ENCODE measurements at regions not wholly inside any gene's neighbourhood (a gene's known extent, or its start where the extent isn't known, plus 50 kb on each side); places are given as distances from the start of the nearest gene placed in this dataset.

GRCh38 chr2:160550048-160550447 is 56.4 kb upstream of the RBMS1 start:
- no peak for DNase-seq
- H3K4me1 ChIP-seq (ENCODE audit: insufficient read depth, low read length), result no peaks in the 10 kb centered on the region
- H3K4me3 ChIP-seq (ENCODE audit: low read length), result no peak overlapping the region
- peaks cover 0 to 3% (median 0%) of the 10 kb centered on the region in 3 donors for H3K4me1 Mint-ChIP-seq
- POLR2A ChIA-PET, result no interaction called here
- H3K9me3 Mint-ChIP-seq, result peaks cover 0 to 6% (median 0%) of the 10 kb centered on the region in 5 donors
- no peak overlapping the region for H3K27ac Mint-ChIP-seq
- H3K36me3 Mint-ChIP-seq, result peaks cover 0 to 6% (median 0%) of the 10 kb centered on the region in 3 donors
- H3K36me3 ChIP-seq (ENCODE audit: insufficient read depth, low read length), result no peaks in the 10 kb centered on the region
- no peak overlapping the region for H3K27ac ChIP-seq (ENCODE audit: low read depth, low read length)
- no peaks in the 10 kb centered on the region for H3K27me3 ChIP-seq (ENCODE audit: insufficient read depth, low read length, poor library complexity, severe bottlenecking)
- peaks cover 2 to 19% of the 10 kb centered on the region in 2 donors for H3K27me3 Mint-ChIP-seq
- CTCF ChIA-PET, result no interaction called here
- H3K9me3 ChIP-seq (ENCODE audit: low read length), result no peaks in the 10 kb centered on the region
- no peak overlapping the region for H3K4me3 Mint-ChIP-seq

- Histone ChIP-seq H3K27ac (ENCODE audit: low read depth, low read length) (no peak overlapping the region), H3K4me3 (ENCODE audit: low read length) (no peak overlapping the region), H3K4me1 (ENCODE audit: insufficient read depth, low read length) (no peaks in the 10 kb centered on the region), H3K27me3 (ENCODE audit: insufficient read depth, low read length, poor library complexity, severe bottlenecking) (no peaks in the 10 kb centered on the region), H3K9me3 (ENCODE audit: low read length) (no peaks in the 10 kb centered on the region), H3K36me3 (ENCODE audit: insufficient read depth, low read length) (no peaks in the 10 kb centered on the region)
- peaks cover 0 to 3% (median 0%) of the 10 kb centered on the region in 3 donors for H3K4me1 Mint-ChIP-seq
- ChIA-PET CTCF (no interaction called here), POLR2A (no interaction called here)
- H3K27me3 Mint-ChIP-seq, result peaks cover 2 to 24% of the 10 kb centered on the region in 2 donors
- peaks cover 0 to 13% (median 0%) of the 10 kb centered on the region in 3 donors for H3K36me3 Mint-ChIP-seq
- H3K4me3 Mint-ChIP-seq, result no peak overlapping the region
- H3K9me3 Mint-ChIP-seq, result peaks cover 0 to 6% (median 0%) of the 10 kb centered on the region in 5 donors
- no peak overlapping the region for H3K27ac Mint-ChIP-seq
- no peak for DNase-seq
Measured at GRCh38 chr2:160551259-160551658, 57.7 kb upstream of the RBMS1 start.

GRCh38 chr2:160555420-160556071 is 61.9 kb upstream of the RBMS1 start:
- H3K4me1 Mint-ChIP-seq, result peaks cover 0 to 3% (median 0%) of the 10 kb centered on the region in 3 donors
- no peak for DNase-seq
- H3K27ac Mint-ChIP-seq, result no peak overlapping the region
- CTCF ChIA-PET, result no interaction called here
- Histone ChIP-seq H3K4me3 (ENCODE audit: low read length) (no peak overlapping the region), H3K27ac (ENCODE audit: low read depth, low read length) (no peak overlapping the region), H3K9me3 (ENCODE audit: low read length) (no peaks in the 10 kb centered on the region), H3K27me3 (ENCODE audit: insufficient read depth, low read length, poor library complexity, severe bottlenecking) (no peaks in the 10 kb centered on the region), H3K4me1 (ENCODE audit: insufficient read depth, low read length) (no peaks in the 10 kb centered on the region), H3K36me3 (ENCODE audit: insufficient read depth, low read length) (no peaks in the 10 kb centered on the region)
- no peaks in the 10 kb centered on the region for H3K9me3 Mint-ChIP-seq
- H3K4me3 Mint-ChIP-seq, result no peak overlapping the region
- POLR2A ChIA-PET, result no interaction called here
- peaks cover 0 to 12% (median 0%) of the 10 kb centered on the region in 3 donors for H3K36me3 Mint-ChIP-seq
- H3K27me3 Mint-ChIP-seq, result peaks cover 1 to 27% of the 10 kb centered on the region in 2 donors

- no peaks in the 10 kb centered on the region for H3K9me3 ChIP-seq (ENCODE audit: low read length)
- no peaks in the 10 kb centered on the region for H3K36me3 ChIP-seq (ENCODE audit: insufficient read depth, low read length)
- no peaks in the 10 kb centered on the region for H3K27me3 ChIP-seq (ENCODE audit: insufficient read depth, low read length, poor library complexity, severe bottlenecking)
- H3K4me3 ChIP-seq (ENCODE audit: low read length), result no peak overlapping the region
- H3K4me1 ChIP-seq (ENCODE audit: insufficient read depth, low read length), result no peaks in the 10 kb centered on the region
- H3K27ac ChIP-seq (ENCODE audit: low read depth, low read length), result no peak overlapping the region
- no peak for DNase-seq
- CTCF ChIA-PET, result no interaction called here
- peaks cover 1 to 18% of the 10 kb centered on the region in 2 donors for H3K27me3 Mint-ChIP-seq
- POLR2A ChIA-PET, result no interaction called here
- peaks cover 0 to 12% (median 0%) of the 10 kb centered on the region in 3 donors for H3K36me3 Mint-ChIP-seq
- no peak overlapping the region for H3K27ac Mint-ChIP-seq
- no peaks in the 10 kb centered on the region for H3K9me3 Mint-ChIP-seq
- H3K4me3 Mint-ChIP-seq, result no peak overlapping the region
- no peaks in the 10 kb centered on the region for H3K4me1 Mint-ChIP-seq
Measured at GRCh38 chr2:160557903-160558302, 64.3 kb upstream of the RBMS1 start.

GRCh38 chr2:160558531-160558930 is 64.9 kb upstream of the RBMS1 start:
- H3K4me1 ChIP-seq (ENCODE audit: insufficient read depth, low read length), result no peaks in the 10 kb centered on the region
- Mint-ChIP-seq H3K9me3 (no peaks in the 10 kb centered on the region), H3K4me1 (no peaks in the 10 kb centered on the region), H3K4me3 (no peak overlapping the region), H3K27me3 (peaks cover 1 to 11% of the 10 kb centered on the region in 2 donors), H3K36me3 (peaks cover 0 to 12% (median 0%) of the 10 kb centered on the region in 3 donors), H3K27ac (no peak overlapping the region)
- CTCF ChIA-PET, result no interaction called here
- no peak for DNase-seq
- no peaks in the 10 kb centered on the region for H3K27me3 ChIP-seq (ENCODE audit: insufficient read depth, low read length, poor library complexity, severe bottlenecking)
- H3K36me3 ChIP-seq (ENCODE audit: insufficient read depth, low read length), result no peaks in the 10 kb centered on the region
- no peak overlapping the region for H3K27ac ChIP-seq (ENCODE audit: low read depth, low read length)
- POLR2A ChIA-PET, result no interaction called here
- no peak overlapping the region for H3K4me3 ChIP-seq (ENCODE audit: low read length)
- no peaks in the 10 kb centered on the region for H3K9me3 ChIP-seq (ENCODE audit: low read length)

- Mint-ChIP-seq H3K27ac (no peak overlapping the region), H3K9me3 (no peaks in the 10 kb centered on the region), H3K4me3 (no peak overlapping the region), H3K4me1 (peaks cover 0 to 18% (median 8%) of the 10 kb centered on the region in 3 donors), H3K36me3 (peaks cover 0 to 3% (median 1%) of the 10 kb centered on the region in 3 donors), H3K27me3 (peaks cover 1 to 3% of the 10 kb centered on the region in 2 donors)
- Histone ChIP-seq H3K4me3 (ENCODE audit: low read length) (no peak overlapping the region), H3K27ac (ENCODE audit: low read depth, low read length) (no peak overlapping the region), H3K27me3 (ENCODE audit: insufficient read depth, low read length, poor library complexity, severe bottlenecking) (no peaks in the 10 kb centered on the region), H3K4me1 (ENCODE audit: insufficient read depth, low read length) (no peaks in the 10 kb centered on the region), H3K9me3 (ENCODE audit: low read length) (no peaks in the 10 kb centered on the region), H3K36me3 (ENCODE audit: insufficient read depth, low read length) (no peaks in the 10 kb centered on the region)
- CTCF ChIA-PET, result no interaction called here
- POLR2A ChIA-PET, result no interaction called here
- DNase-seq, result no peak
Measured at GRCh38 chr2:160561551-160562295, 68.1 kb upstream of the RBMS1 start.

GRCh38 chr2:160562730-160563129 is 69.1 kb upstream of the RBMS1 start:
- Histone ChIP-seq H3K27me3 (ENCODE audit: insufficient read depth, low read length, poor library complexity, severe bottlenecking) (no peaks in the 10 kb centered on the region), H3K27ac (ENCODE audit: low read depth, low read length) (no peak overlapping the region), H3K4me1 (ENCODE audit: insufficient read depth, low read length) (no peaks in the 10 kb centered on the region), H3K36me3 (ENCODE audit: insufficient read depth, low read length) (no peaks in the 10 kb centered on the region), H3K4me3 (ENCODE audit: low read length) (no peak overlapping the region), H3K9me3 (ENCODE audit: low read length) (no peaks in the 10 kb centered on the region)
- Mint-ChIP-seq H3K4me3 (no peak overlapping the region), H3K4me1 (peaks cover 0 to 18% (median 8%) of the 10 kb centered on the region in 3 donors), H3K36me3 (peaks cover 0 to 3% (median 1%) of the 10 kb centered on the region in 3 donors), H3K27me3 (peaks cover 1 to 3% of the 10 kb centered on the region in 2 donors), H3K9me3 (no peaks in the 10 kb centered on the region), H3K27ac (no peak overlapping the region)
- no peak for DNase-seq
- CTCF ChIA-PET, result no interaction called here
- POLR2A ChIA-PET, result no interaction called here

- Mint-ChIP-seq H3K27me3 (peaks cover 0 to 5% of the 10 kb centered on the region in 2 donors), H3K4me3 (no peak overlapping the region), H3K27ac (peak overlapping the region in 1 of 8 donors; percentile 29), H3K4me1 (peaks cover 0 to 18% (median 8%) of the 10 kb centered on the region in 3 donors), H3K9me3 (no peaks in the 10 kb centered on the region), H3K36me3 (peaks cover 0 to 3% (median 1%) of the 10 kb centered on the region in 3 donors)
- no peaks in the 10 kb centered on the region for H3K4me1 ChIP-seq (ENCODE audit: insufficient read depth, low read length)
- ChIA-PET POLR2A (no interaction called here), CTCF (no interaction called here)
- H3K27ac ChIP-seq (ENCODE audit: low read depth, low read length), result no peak overlapping the region
- no peaks in the 10 kb centered on the region for H3K27me3 ChIP-seq (ENCODE audit: insufficient read depth, low read length, poor library complexity, severe bottlenecking)
- no peaks in the 10 kb centered on the region for H3K9me3 ChIP-seq (ENCODE audit: low read length)
- no peaks in the 10 kb centered on the region for H3K36me3 ChIP-seq (ENCODE audit: insufficient read depth, low read length)
- no peak for DNase-seq
- no peak overlapping the region for H3K4me3 ChIP-seq (ENCODE audit: low read length)
Measured at GRCh38 chr2:160564591-160564990, 71.0 kb upstream of the RBMS1 start.

Data from CD8-positive, alpha-beta memory T cell (primary cell).